Peyer's patch (tissue), 4 donors: ENCODE measurements at regions not wholly inside any gene's neighbourhood (a gene's known extent, or its start where the extent isn't known, plus 50 kb on each side); places are given as distances from the start of the nearest gene placed in this dataset.

ENCODE experiments used
- CTCF ChIP-seq, 6 experiments: fragments of 450-650 bp in 4 of 6; fragments of 200-600 bp in 2 of 6; sonication (generic) in 1 of 6; IDR thresholded peaks; one replicate each; pipeline ENCODE4 v1.5.1; 2017 to 2019; ENCODE audit warnings: antibody characterized with exemption in 6 of 6, mild to moderate bottlenecking in 3 of 6, moderate library complexity in 1 of 6
- POLR2A ChIP-seq, 2 donors: fragments of 450-650 bp; IDR thresholded peaks; one replicate each; pipeline ENCODE4 v1.5.1; 2017; ENCODE audit warnings: antibody characterized with exemption in 2 of 2, mild to moderate bottlenecking in 2 of 2, moderate library complexity in 2 of 2

- TF ChIP-seq CTCF (IDR thresholded peaks at IDR 0.05), result no peak
- no peak for TF ChIP-seq POLR2A (IDR thresholded peaks at IDR 0.05)
Measured at GRCh38 chr6:92683748-92684147, 735.6 kb downstream of the EPHA7 start.
